H1 (cell line): ENCODE measurements at regions not wholly inside any gene's neighbourhood (a gene's known extent, or its start where the extent isn't known, plus 50 kb on each side); places are given as distances from the start of the nearest gene placed in this dataset.

Experiments used
- CTCF ChIA-PET: fragments of 300-600 bp; sonication (Branson Sonifier 250); formaldehyde crosslinking; loops from one replicate; lab custom pipeline; 2021; ENCODE audit not compliant: partially characterized antibody; lab: Charles Lee
- POLR2A ChIA-PET: fragments of 300-600 bp; sonication (Branson Sonifier 250); formaldehyde crosslinking; loops from one replicate; lab custom pipeline; 2021; ENCODE audit warnings: inconsistent platforms; ENCODE audit not compliant: partially characterized antibody; lab: Charles Lee
- DNase-seq, 2 experiments: peaks; one replicate each; pipeline versions ENCODE4 v3.0.0 to v3.0.0-alpha.2; 2010 to 2022; ENCODE audit warnings: low spot score in 2 of 2, low read depth in 1 of 2, mixed read lengths in 1 of 2
- FAIRE-seq: peaks from 2 replicates; lab custom pipeline; 2011; peaks lifted over from hg19 to GRCh38; lab: Jason Lieb, UNC
- H2AFZ ChIP-seq: 2 replicates; pipeline ENCODE4 v1.8.1; 2012; ENCODE audit warnings: low read length, inconsistent platforms
- H2AK5ac ChIP-seq: 2 replicates; pipeline ENCODE4 v1.6.1; 2013; ENCODE audit warnings: low read depth, low read length
- H2BK120ac ChIP-seq: replicated peaks from 2 replicates; pipeline ENCODE3; 2013; ENCODE audit warnings: low read depth, low read length, inconsistent platforms
- H2BK12ac ChIP-seq: 2 replicates; pipeline ENCODE4 v1.6.1; 2013; ENCODE audit warnings: low read depth, low read length
- H2BK15ac ChIP-seq: 2 replicates; pipeline ENCODE4 v1.6.1; 2013; ENCODE audit warnings: low read length
- H2BK20ac ChIP-seq: 2 replicates; pipeline ENCODE4 v1.6.1; 2013; ENCODE audit warnings: low read length
- H2BK5ac ChIP-seq: 2 replicates; pipeline ENCODE4 v1.6.1; 2013; ENCODE audit warnings: low read depth, low read length
- H3K14ac ChIP-seq: 2 replicates; pipeline ENCODE4 v1.6.1; 2013; ENCODE audit warnings: inconsistent platforms; ENCODE audit not compliant: insufficient read length
- H3K18ac ChIP-seq: 2 replicates; pipeline ENCODE4 v1.6.1; 2013; ENCODE audit warnings: low read length; ENCODE audit errors: extremely low read depth
- H3K23ac ChIP-seq: 2 replicates; pipeline ENCODE4 v1.6.1; 2013; ENCODE audit warnings: inconsistent platforms; ENCODE audit not compliant: insufficient read length
- H3K23me2 ChIP-seq: 2 replicates; pipeline ENCODE4 v1.6.1; 2013; ENCODE audit warnings: low read depth, low read length
- H3K27ac ChIP-seq: 2 replicates; pipeline ENCODE4 v1.6.1; 2011; ENCODE audit warnings: low read depth, low read length, inconsistent platforms
- H3K27me3 ChIP-seq, 4 experiments: replicated peaks in 1 of 4; 1 replicate in 1 of 4; 2 replicates in 3 of 4; pipeline versions ENCODE4 v1.6.1 to v1.8.1; 2011 to 2013; ENCODE audit warnings: low read length in 3 of 4, mild to moderate bottlenecking in 3 of 4, inconsistent platforms in 2 of 4, mixed read lengths in 2 of 4, moderate library complexity in 1 of 4; ENCODE audit not compliant: control insufficient read depth in 3 of 4, insufficient read depth in 3 of 4; ENCODE audit errors: extremely low read depth in 1 of 4
- H3K36me3 ChIP-seq, 4 experiments: 2 replicates each; pipeline versions ENCODE4 v1.6.1 to v1.8.1; 2011 to 2013; ENCODE audit warnings: mild to moderate bottlenecking in 4 of 4, low read length in 3 of 4, moderate library complexity in 2 of 4, control low read depth in 1 of 4, inconsistent platforms in 1 of 4; ENCODE audit not compliant: insufficient read depth in 4 of 4, control insufficient read depth in 2 of 4
- H3K4ac ChIP-seq: replicated peaks from 2 replicates; pipeline ENCODE3; 2013; ENCODE audit warnings: low read length, low read depth, mixed read lengths, inconsistent platforms; ENCODE audit not compliant: insufficient read length
- H3K4me1 ChIP-seq, 4 experiments: replicated peaks in 1 of 4; 1 replicate in 1 of 4; 2 replicates in 3 of 4; pipeline versions ENCODE4 v1.6.1 to v1.8.1; 2011 to 2013; ENCODE audit warnings: low read length in 3 of 4, inconsistent platforms in 2 of 4, mixed read lengths in 1 of 4; ENCODE audit not compliant: insufficient read depth in 4 of 4, control insufficient read depth in 3 of 4
- H3K4me2 ChIP-seq, 2 experiments: 2 replicates each; pipeline versions ENCODE4 v1.6.1 to v1.8.1; 2011 to 2013; ENCODE audit warnings: low read depth in 2 of 2, low read length in 2 of 2, control low read depth in 1 of 2, inconsistent platforms in 1 of 2, mild to moderate bottlenecking in 1 of 2; ENCODE audit not compliant: insufficient read depth in 1 of 2
- H3K4me3 ChIP-seq, 4 experiments: fragments of 200-600, 300-600 bp in 1 of 4; sonication (generic), shearing (Covaris generic), sonication (Bioruptor Twin) in 1 of 4; 2 replicates each; pipeline versions ENCODE4 v1.5.1 to v1.8.1; 2011 to 2016; ENCODE audit warnings: low read length in 4 of 4, low read depth in 3 of 4, control low read depth in 2 of 4, inconsistent platforms in 2 of 4, mild to moderate bottlenecking in 2 of 4, mixed read lengths in 1 of 4, moderate library complexity in 1 of 4; ENCODE audit not compliant: insufficient read depth in 2 of 4; ENCODE audit errors: extremely low read depth in 1 of 4
- H3K56ac ChIP-seq: replicated peaks from 2 replicates; pipeline ENCODE3; 2013; ENCODE audit warnings: low read depth, mild to moderate bottlenecking, mixed read lengths, low read length, inconsistent platforms; ENCODE audit not compliant: insufficient read length
- H3K79me1 ChIP-seq: 2 replicates; pipeline ENCODE4 v1.6.1; 2013; ENCODE audit warnings: low read depth, low read length, control low read depth
- H3K79me2 ChIP-seq, 2 experiments: 2 replicates each; pipeline versions ENCODE4 v1.6.1 to v1.8.1; 2012 to 2013; ENCODE audit warnings: low read length in 2 of 2, mild to moderate bottlenecking in 2 of 2, inconsistent platforms in 1 of 2; ENCODE audit not compliant: insufficient read depth in 2 of 2, control insufficient read depth in 1 of 2
- H3K9ac ChIP-seq, 4 experiments: replicated peaks in 1 of 4; 1 replicate in 1 of 4; 2 replicates in 3 of 4; pipeline versions ENCODE4 v1.6.1 to v1.8.1; 2011 to 2013; ENCODE audit warnings: low read depth in 3 of 4, low read length in 3 of 4, control low read depth in 2 of 4, mild to moderate bottlenecking in 2 of 4, moderate library complexity in 2 of 4, inconsistent platforms in 1 of 4; ENCODE audit errors: extremely low read depth in 1 of 4
- H3K9me3 ChIP-seq, 2 experiments: 2 replicates each; pipeline versions ENCODE4 v1.6.1 to v1.8.1; 2012 to 2013; ENCODE audit warnings: mild to moderate bottlenecking in 2 of 2, moderate library complexity in 2 of 2, control low read depth in 1 of 2, inconsistent platforms in 1 of 2, low read depth in 1 of 2, low read length in 1 of 2, mixed read lengths in 1 of 2; ENCODE audit not compliant: insufficient read depth in 2 of 2
- H4K20me1 ChIP-seq, 2 experiments: replicated peaks in 1 of 2; 2 replicates each; pipeline versions ENCODE3 to v1.8.1; 2011 to 2013; ENCODE audit warnings: inconsistent platforms in 2 of 2, low read length in 2 of 2, mild to moderate bottlenecking in 1 of 2; ENCODE audit not compliant: insufficient read depth in 2 of 2, control insufficient read depth in 1 of 2
- H4K5ac ChIP-seq: 2 replicates; pipeline ENCODE4 v1.6.1; 2013; ENCODE audit warnings: low read length, low read depth, mixed read lengths, inconsistent platforms; ENCODE audit not compliant: insufficient read length
- H4K8ac ChIP-seq: 2 replicates; pipeline ENCODE4 v1.8.0; 2013; ENCODE audit warnings: mild to moderate bottlenecking, moderate library complexity, low read length, inconsistent platforms; ENCODE audit not compliant: insufficient read depth; ENCODE audit errors: extremely low read depth
- H4K91ac ChIP-seq: replicated peaks from 2 replicates; pipeline ENCODE3; 2013; ENCODE audit warnings: low read length, mixed read lengths, inconsistent platforms; ENCODE audit not compliant: insufficient read length
- SP1 ChIP-seq: IDR thresholded peaks from 2 replicates; pipeline ENCODE4 v1.6.1; 2011; ENCODE audit warnings: low read depth, low read length
- WGBS, 2 experiments: shearing (Covaris generic) in 1 of 2; methylation state at CpG; one replicate each; pipeline versions ENCODE4 v1.1.6 to v1.1.7; 2013 to 2015; ENCODE audit warnings: low lambda C conversion rate in 2 of 2, mixed read lengths in 2 of 2, inconsistent platforms in 1 of 2, low coverage in 1 of 2, missing lambda C conversion rate in 1 of 2; ENCODE audit not compliant: insufficient replicate concordance in 2 of 2, insufficient coverage in 1 of 2, insufficient read length in 1 of 2; ENCODE audit errors: extremely low coverage in 1 of 2, missing lambda C conversion rate in 1 of 2; 5-methylcytosine and 5-hydroxymethylcytosine counted together

- POLR2A ChIA-PET, result no interaction called here
- Histone ChIP-seq H3K9me3 (no peaks in the 10 kb centered on the region), H3K4me2 (no peak overlapping the region), H2BK5ac (no peak overlapping the region), H3K23me2 (no peaks in the 10 kb centered on the region), H3K27me3 (no peaks in the 10 kb centered on the region; a peak in 1 of 7 replicates), H2AK5ac (no peak overlapping the region; the same call in 1 of the 2 replicates), H3K79me1 (no peaks in the 10 kb centered on the region), H3K14ac (no peak overlapping the region), H3K18ac (no peak overlapping the region), H3K4me3 (no peak overlapping the region), H3K4ac (no peak overlapping the region), H2BK15ac (no peak overlapping the region), H3K79me2 (no peaks in the 10 kb centered on the region), H3K36me3 (no peaks in the 10 kb centered on the region), H4K91ac (no peak overlapping the region), H4K8ac (no peak overlapping the region; the same call in 1 of the 2 replicates), H3K56ac (no peak overlapping the region), H3K23ac (no peak overlapping the region), H3K27ac (no peak overlapping the region), H3K9ac (no peak overlapping the region), H2BK120ac (no peak overlapping the region), H2AFZ (no peak overlapping the region), H3K4me1 (peaks cover 0 to 2% (median 0%) of the 10 kb centered on the region in 4 experiments; a peak in 2 of 7 replicates), H4K5ac (no peak overlapping the region), H2BK20ac (no peak overlapping the region), H4K20me1 (no peaks in the 10 kb centered on the region), H2BK12ac (no peak overlapping the region)
- FAIRE-seq, result no peak
- WGBS, 2 experiments, result 96% methylated on average over 13 of the region's 13 CpGs; no CpG with 5 or more reads in 1 of the 2 experiments
- DNase-seq, result peak in 1 of 2 experiments; percentile 33
- CTCF ChIA-PET, result interaction anchor here (0.7 kb wide), 1 partner anchor 883 kb away, joined by 3 read pairs; no protein-coding TSS in a partner anchor
- TF ChIP-seq SP1, result no peak
Observed at GRCh38 chr7:156019776-156020565, 207.7 kb upstream of the SHH start.
